ENCODE measurements at regions not wholly inside any gene's neighbourhood (a gene's known extent, or its start where the extent isn't known, plus 50 kb on each side); places are given as distances from the start of the nearest gene placed in this dataset.
"Not testable (repeated sequence)": the region's sequence is repeated elsewhere in the genome, so short reads cannot be mapped to it uniquely, and the experiment has no call there.

DNA sequence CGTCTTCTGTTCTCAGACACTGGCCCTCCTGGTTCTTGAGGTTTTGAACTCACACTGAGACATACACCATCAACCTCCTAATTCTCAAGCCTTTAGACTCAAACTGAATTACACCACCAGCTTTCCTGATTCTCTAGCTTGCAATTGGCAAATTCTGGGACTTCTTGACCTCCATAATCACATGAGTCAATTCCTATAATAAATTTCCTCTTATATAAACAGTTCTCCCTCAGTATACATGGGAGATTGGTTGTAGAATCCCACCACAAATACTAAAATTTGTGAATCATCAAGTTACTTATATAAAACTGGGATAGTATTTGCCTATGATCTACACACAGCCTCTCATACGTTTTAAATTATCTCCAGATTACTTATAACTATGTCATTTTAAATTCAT, 162.2 kb downstream of the DIO2 start:
- H3K27me3 ChIP-seq (ENCODE audit: control insufficient read depth in 1 of 2, insufficient read depth in 2 of 2, low read length in 1 of 2) = no peaks in the 10 kb centered on the region
- intact Hi-C loops (cut with DNase I) = no loop called here
- DNase-seq = no peak

DNA sequence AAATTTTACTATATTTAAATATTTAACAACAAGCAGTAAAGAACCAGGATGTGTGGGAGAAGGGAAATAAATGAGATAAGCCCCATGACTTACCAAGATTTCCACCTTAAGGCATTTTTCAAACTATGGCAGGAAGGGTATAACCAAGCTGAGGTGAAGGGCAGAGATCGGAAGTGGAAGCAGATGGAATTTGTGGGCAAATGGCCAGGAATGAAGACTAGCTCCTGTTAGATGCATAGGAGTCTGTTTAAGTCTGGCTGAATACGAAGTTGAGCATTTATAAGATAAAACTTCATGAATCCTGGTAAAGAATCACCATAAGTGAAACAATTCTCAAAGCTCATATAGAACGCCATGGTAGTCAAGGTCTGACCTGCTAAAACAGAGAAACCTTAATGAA, 163.5 kb downstream of the DIO2 start:
- DNase-seq (no peak), ATAC-seq (ENCODE audit: low FRiP score) (no peak)
- H3K27me3 ChIP-seq (ENCODE audit: control insufficient read depth in 1 of 2, insufficient read depth in 2 of 2, low read length in 1 of 2) = no peaks in the 10 kb centered on the region
- no peak overlapping the region for H3K4me3 ChIP-seq (ENCODE audit: low read length in 2 of 2)
- no peaks in the 10 kb centered on the region for H3K4me1 ChIP-seq (ENCODE audit: control insufficient read depth in 1 of 2, insufficient read depth in 2 of 2, low read length in 2 of 2)
- intact Hi-C loops (cut with DNase I) = no loop called here
- H3K27ac ChIP-seq (ENCODE audit: low read depth in 1 of 2, low read length in 2 of 2) = no peak overlapping the region
- H3K9me3 ChIP-seq (ENCODE audit: control insufficient read depth, low read length) = no peaks in the 10 kb centered on the region
- 66% methylated on average over 3 of the region's 3 CpGs for WGBS, 2 donors
- no peaks in the 10 kb centered on the region for H3K36me3 ChIP-seq (ENCODE audit: control insufficient read depth in 1 of 2, insufficient read depth in 2 of 2, low read length in 1 of 2)

More for the DNA sequence above, 162.2 kb downstream of the DIO2 start:
- Histone ChIP-seq H3K4me3 (ENCODE audit: low read length in 2 of 2) (no peak overlapping the region), H3K9me3 (ENCODE audit: control insufficient read depth, low read length) (no peaks in the 10 kb centered on the region), H3K4me1 (ENCODE audit: control insufficient read depth in 1 of 2, insufficient read depth in 2 of 2, low read length in 2 of 2) (no peaks in the 10 kb centered on the region), H3K36me3 (ENCODE audit: control insufficient read depth in 1 of 2, insufficient read depth in 2 of 2, low read length in 1 of 2) (no peaks in the 10 kb centered on the region), H3K27ac (ENCODE audit: low read depth in 1 of 2, low read length in 2 of 2) (no peak overlapping the region)
- no peak for ATAC-seq (ENCODE audit: low FRiP score)
- 70 to 81% methylated on average over 2 of the region's 2 CpGs for WGBS, 2 donors

DNA sequence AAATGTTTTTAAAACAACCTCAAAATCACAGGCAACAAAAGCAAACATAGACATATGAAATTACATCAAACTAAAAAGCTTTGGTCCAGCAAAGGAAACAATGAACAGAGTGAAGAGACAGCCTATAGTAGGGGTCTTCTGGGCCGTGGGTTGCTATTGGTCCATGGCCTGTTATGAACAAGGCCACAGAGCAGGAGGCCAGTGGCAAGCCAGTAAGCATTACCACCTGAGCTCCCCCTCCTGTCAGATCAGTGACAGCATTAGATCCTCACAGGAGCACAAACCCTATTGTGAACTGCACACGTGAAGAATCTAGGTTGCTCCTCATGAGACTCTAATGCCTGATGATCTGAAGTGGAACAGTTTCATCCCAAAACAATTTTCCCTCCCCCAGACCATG, 174.0 kb downstream of the DIO2 start:
- Histone ChIP-seq H3K4me3 (ENCODE audit: low read length in 2 of 2) (no peak overlapping the region), H3K27me3 (ENCODE audit: control insufficient read depth in 1 of 2, insufficient read depth in 2 of 2, low read length in 1 of 2) (no peaks in the 10 kb centered on the region), H3K36me3 (ENCODE audit: control insufficient read depth in 1 of 2, insufficient read depth in 2 of 2, low read length in 1 of 2) (no peaks in the 10 kb centered on the region), H3K9me3 (ENCODE audit: control insufficient read depth, low read length) (no peaks in the 10 kb centered on the region), H3K4me1 (ENCODE audit: control insufficient read depth in 1 of 2, insufficient read depth in 2 of 2, low read length in 2 of 2) (no peaks in the 10 kb centered on the region), H3K27ac (ENCODE audit: low read depth in 1 of 2, low read length in 2 of 2) (no peak overlapping the region)
- 79 to 82% methylated on average over 2 of the region's 2 CpGs for WGBS, 2 donors
- intact Hi-C loops (cut with DNase I) = no loop called here
- ATAC-seq (ENCODE audit: low FRiP score) (no peak), DNase-seq (no peak)

DNA sequence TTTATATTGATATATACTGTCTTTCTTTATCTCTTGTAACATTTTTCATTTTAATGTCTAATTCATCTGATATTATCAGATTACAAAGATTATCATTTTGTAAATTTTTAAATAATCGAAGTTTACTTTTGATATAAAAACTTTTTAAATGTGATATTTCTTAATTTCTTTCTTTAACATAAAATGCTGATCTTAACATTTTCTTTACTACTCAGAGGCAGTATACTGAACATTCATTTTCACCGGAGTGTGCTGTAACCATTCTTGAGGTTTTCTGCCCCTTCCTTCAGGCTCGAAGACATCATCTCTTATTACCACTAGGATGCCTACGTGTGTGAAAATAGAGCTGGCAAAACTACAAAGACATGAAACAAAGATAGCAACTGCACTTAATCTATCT, 186.9 kb downstream of the DIO2 start:
- Histone ChIP-seq H3K27ac (ENCODE audit: low read depth in 1 of 2, low read length in 2 of 2) (no peak overlapping the region), H3K9me3 (ENCODE audit: control insufficient read depth, low read length) (no peaks in the 10 kb centered on the region), H3K4me3 (ENCODE audit: low read length in 2 of 2) (no peak overlapping the region), H3K4me1 (ENCODE audit: control insufficient read depth in 1 of 2, insufficient read depth in 2 of 2, low read length in 2 of 2) (no peaks in the 10 kb centered on the region), H3K27me3 (ENCODE audit: control insufficient read depth in 1 of 2, insufficient read depth in 2 of 2, low read length in 1 of 2) (no peaks in the 10 kb centered on the region), H3K36me3 (ENCODE audit: control insufficient read depth in 1 of 2, insufficient read depth in 2 of 2, low read length in 1 of 2) (no peaks in the 10 kb centered on the region)
- DNase-seq (no peak), ATAC-seq (ENCODE audit: low FRiP score) (no peak)
- WGBS, 2 donors = 85 to 90% methylated on average over 4 of the region's 4 CpGs
- intact Hi-C loops (cut with DNase I) = no loop called here

DNA sequence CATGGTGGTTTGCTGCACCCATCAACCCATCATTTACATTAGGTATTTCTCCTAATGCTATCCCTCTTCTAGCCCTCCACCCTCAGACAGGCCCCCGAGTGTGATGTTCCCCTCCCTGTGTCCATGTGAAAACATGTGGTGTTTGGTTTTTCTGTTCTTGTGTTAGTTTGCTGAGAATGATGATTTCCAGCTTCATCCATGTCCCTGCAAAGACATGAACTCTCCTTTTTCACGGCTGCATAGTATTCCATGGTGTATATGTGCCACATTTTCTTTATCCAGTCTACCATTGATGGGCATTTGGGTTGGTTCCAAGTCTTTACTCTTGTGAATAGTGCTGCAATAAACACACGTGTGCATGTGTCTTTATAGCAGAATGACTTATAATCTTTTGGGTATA, 192.8 kb downstream of the DIO2 start:
- not testable (repeated sequence) for H3K4me3 ChIP-seq (ENCODE audit: low read length in 2 of 2); DNase-seq

DNA sequence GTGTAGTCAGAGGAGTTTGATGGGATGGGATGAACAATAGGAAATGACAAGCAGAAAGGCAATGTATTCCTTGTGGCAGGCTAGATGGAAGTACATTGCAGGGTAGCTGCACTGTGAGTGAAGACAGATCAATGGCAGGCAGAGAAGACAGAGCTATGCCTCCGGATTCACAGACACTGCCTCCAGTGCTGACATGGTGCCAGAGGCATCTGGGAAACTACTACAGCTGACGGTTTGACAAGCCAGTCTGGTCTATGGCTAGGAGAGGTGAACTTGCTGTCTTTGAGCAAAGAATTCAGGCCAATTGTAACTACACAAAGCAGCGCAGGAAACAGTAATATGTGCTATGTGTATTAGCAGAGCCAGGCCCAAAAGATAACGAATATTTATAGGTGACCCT, 193.5 kb downstream of the DIO2 start:
- Histone ChIP-seq H3K27ac (ENCODE audit: low read depth in 1 of 2, low read length in 2 of 2) (no peak overlapping the region), H3K27me3 (ENCODE audit: control insufficient read depth in 1 of 2, insufficient read depth in 2 of 2, low read length in 1 of 2) (no peaks in the 10 kb centered on the region), H3K4me1 (ENCODE audit: control insufficient read depth in 1 of 2, insufficient read depth in 2 of 2, low read length in 2 of 2) (no peaks in the 10 kb centered on the region), H3K9me3 (ENCODE audit: control insufficient read depth, low read length) (no peaks in the 10 kb centered on the region), H3K36me3 (ENCODE audit: control insufficient read depth in 1 of 2, insufficient read depth in 2 of 2, low read length in 1 of 2) (no peaks in the 10 kb centered on the region), H3K4me3 (ENCODE audit: low read length in 2 of 2) (no peak overlapping the region)
- DNase-seq (no peak), ATAC-seq (ENCODE audit: low FRiP score) (no peak)
- WGBS, 2 donors = 54 to 61% methylated on average over 4 of the region's 4 CpGs
- intact Hi-C loops (cut with DNase I) = no loop called here

More for the DNA sequence above, 192.8 kb downstream of the DIO2 start:
- H3K9me3 ChIP-seq (ENCODE audit: control insufficient read depth, low read length); H3K27me3 ChIP-seq (ENCODE audit: control insufficient read depth in 1 of 2, insufficient read depth in 2 of 2, low read length in 1 of 2); H3K4me1 ChIP-seq (ENCODE audit: control insufficient read depth in 1 of 2, insufficient read depth in 2 of 2, low read length in 2 of 2); H3K36me3 ChIP-seq (ENCODE audit: control insufficient read depth in 1 of 2, insufficient read depth in 2 of 2, low read length in 1 of 2); H3K27ac ChIP-seq (ENCODE audit: low read depth in 1 of 2, low read length in 2 of 2); intact Hi-C loops (cut with DNase I); ATAC-seq (ENCODE audit: low FRiP score): not testable (repeated sequence)
- WGBS, 2 donors = 82 to 84% methylated on average over 3 of the region's 3 CpGs

DNA sequence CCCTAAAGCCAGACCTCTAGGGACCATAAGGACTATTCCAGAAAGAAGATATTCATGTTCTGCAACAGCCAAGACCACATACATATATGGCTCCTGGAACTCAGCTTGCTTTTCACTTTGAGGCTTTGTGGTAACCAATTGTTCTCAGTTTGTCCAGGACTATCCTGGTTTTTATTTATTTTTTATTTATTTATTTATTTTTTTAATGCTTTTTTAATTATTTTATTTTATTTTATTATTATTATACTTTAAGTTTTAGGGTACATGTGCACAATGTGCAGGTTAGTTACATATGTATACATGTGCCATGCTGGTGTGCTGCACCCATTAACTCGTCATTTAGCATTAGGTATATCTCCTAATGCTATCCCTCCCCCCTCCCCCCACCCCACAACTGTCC, 201.1 kb downstream of the DIO2 start:
- H3K27ac ChIP-seq (ENCODE audit: low read depth in 1 of 2, low read length in 2 of 2); DNase-seq; H3K27me3 ChIP-seq (ENCODE audit: control insufficient read depth in 1 of 2, insufficient read depth in 2 of 2, low read length in 1 of 2); ATAC-seq (ENCODE audit: low FRiP score); H3K9me3 ChIP-seq (ENCODE audit: control insufficient read depth, low read length); H3K4me1 ChIP-seq (ENCODE audit: control insufficient read depth in 1 of 2, insufficient read depth in 2 of 2, low read length in 2 of 2); H3K4me3 ChIP-seq (ENCODE audit: low read length in 2 of 2); intact Hi-C loops (cut with DNase I); H3K36me3 ChIP-seq (ENCODE audit: control insufficient read depth in 1 of 2, insufficient read depth in 2 of 2, low read length in 1 of 2): not testable (repeated sequence)
- WGBS, 2 donors = no CpG with 5 or more reads among the region's 1 CpG

DNA sequence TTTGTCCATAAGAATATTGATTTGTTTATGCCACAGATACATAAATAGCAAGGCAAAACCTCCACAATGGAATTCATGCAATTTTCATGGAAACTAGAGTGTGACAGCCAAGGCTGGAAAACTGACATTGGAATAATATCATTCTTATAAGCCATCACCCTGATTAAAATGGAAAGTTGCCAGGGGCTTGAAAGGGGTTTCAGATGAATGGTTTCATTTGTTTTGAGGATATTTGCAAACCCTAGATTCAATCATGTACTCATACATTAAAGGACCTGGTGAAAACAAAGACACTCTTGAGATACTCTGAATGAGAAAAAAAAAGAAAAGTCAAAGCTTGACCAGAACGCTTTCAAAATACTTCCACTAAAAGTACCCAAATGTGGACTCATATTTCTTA, 205.7 kb downstream of the DIO2 start:
- no peaks in the 10 kb centered on the region for H3K36me3 ChIP-seq (ENCODE audit: control insufficient read depth in 1 of 2, insufficient read depth in 2 of 2, low read length in 1 of 2)
- 0% methylated on average over 1 of the region's 1 CpG for WGBS, 2 donors
- ATAC-seq (ENCODE audit: low FRiP score) = no peak

DNA sequence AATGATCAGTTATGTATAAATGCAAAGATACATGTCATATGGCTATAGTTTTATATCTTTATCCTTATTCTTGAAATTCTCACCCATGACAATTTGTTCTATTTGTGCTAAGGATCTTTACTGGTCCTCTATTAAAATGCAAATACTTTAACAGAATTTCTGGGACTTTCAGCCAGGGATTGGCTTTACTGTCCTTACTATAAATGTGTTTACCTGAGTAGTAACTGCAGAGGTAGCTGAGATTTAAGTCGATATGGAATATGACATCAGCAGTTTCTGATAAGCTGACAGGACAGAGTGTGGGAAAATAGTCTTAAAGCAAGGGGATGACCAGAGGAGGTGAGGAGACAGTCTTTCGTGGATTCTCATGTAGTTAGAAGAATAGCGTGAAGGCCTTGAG, 206.4 kb downstream of the DIO2 start:
- no peak overlapping the region for H3K4me3 ChIP-seq (ENCODE audit: low read length in 2 of 2)
- DNase-seq (no peak), ATAC-seq (ENCODE audit: low FRiP score) (no peak)
- intact Hi-C loops (cut with DNase I) = loop anchor here in 1 of 2 donors (10.0 kb wide), 1 partner anchor 490 kb away; no protein-coding TSS in a partner anchor
- no peaks in the 10 kb centered on the region for H3K9me3 ChIP-seq (ENCODE audit: control insufficient read depth, low read length)
- no peak overlapping the region for H3K27ac ChIP-seq (ENCODE audit: low read depth in 1 of 2, low read length in 2 of 2)
- H3K36me3 ChIP-seq (ENCODE audit: control insufficient read depth in 1 of 2, insufficient read depth in 2 of 2, low read length in 1 of 2) = no peaks in the 10 kb centered on the region
- no peaks in the 10 kb centered on the region for H3K4me1 ChIP-seq (ENCODE audit: control insufficient read depth in 1 of 2, insufficient read depth in 2 of 2, low read length in 2 of 2)
- no peaks in the 10 kb centered on the region for H3K27me3 ChIP-seq (ENCODE audit: control insufficient read depth in 1 of 2, insufficient read depth in 2 of 2, low read length in 1 of 2)
- WGBS, 2 donors = 86 to 88% methylated on average over 3 of the region's 3 CpGs

More for the DNA sequence above, 205.7 kb downstream of the DIO2 start:
- no peak overlapping the region for H3K27ac ChIP-seq (ENCODE audit: low read depth in 1 of 2, low read length in 2 of 2)
- DNase-seq = no peak
- intact Hi-C loops (cut with DNase I) = loop anchor here in 1 of 2 donors (10.0 kb wide), 1 partner anchor 491 kb away; no protein-coding TSS in a partner anchor
- H3K9me3 ChIP-seq (ENCODE audit: control insufficient read depth, low read length) = no peaks in the 10 kb centered on the region
- no peaks in the 10 kb centered on the region for H3K4me1 ChIP-seq (ENCODE audit: control insufficient read depth in 1 of 2, insufficient read depth in 2 of 2, low read length in 2 of 2)
- H3K27me3 ChIP-seq (ENCODE audit: control insufficient read depth in 1 of 2, insufficient read depth in 2 of 2, low read length in 1 of 2) = no peaks in the 10 kb centered on the region
- no peak overlapping the region for H3K4me3 ChIP-seq (ENCODE audit: low read length in 2 of 2)

All from aorta (tissue), 5 donors.